ENCODE measurements at regions not wholly inside any gene's neighbourhood (a gene's known extent, or its start where the extent isn't known, plus 50 kb on each side); places are given as distances from the start of the nearest gene placed in this dataset.

GRCh38 chr1:234927312-234927970, 201.2 kb downstream of the TOMM20 start:
- peaks cover 6% of the 10 kb centered on the region for H3K9me3 Mint-ChIP-seq
- TF ChIP-seq, protein P1, sequence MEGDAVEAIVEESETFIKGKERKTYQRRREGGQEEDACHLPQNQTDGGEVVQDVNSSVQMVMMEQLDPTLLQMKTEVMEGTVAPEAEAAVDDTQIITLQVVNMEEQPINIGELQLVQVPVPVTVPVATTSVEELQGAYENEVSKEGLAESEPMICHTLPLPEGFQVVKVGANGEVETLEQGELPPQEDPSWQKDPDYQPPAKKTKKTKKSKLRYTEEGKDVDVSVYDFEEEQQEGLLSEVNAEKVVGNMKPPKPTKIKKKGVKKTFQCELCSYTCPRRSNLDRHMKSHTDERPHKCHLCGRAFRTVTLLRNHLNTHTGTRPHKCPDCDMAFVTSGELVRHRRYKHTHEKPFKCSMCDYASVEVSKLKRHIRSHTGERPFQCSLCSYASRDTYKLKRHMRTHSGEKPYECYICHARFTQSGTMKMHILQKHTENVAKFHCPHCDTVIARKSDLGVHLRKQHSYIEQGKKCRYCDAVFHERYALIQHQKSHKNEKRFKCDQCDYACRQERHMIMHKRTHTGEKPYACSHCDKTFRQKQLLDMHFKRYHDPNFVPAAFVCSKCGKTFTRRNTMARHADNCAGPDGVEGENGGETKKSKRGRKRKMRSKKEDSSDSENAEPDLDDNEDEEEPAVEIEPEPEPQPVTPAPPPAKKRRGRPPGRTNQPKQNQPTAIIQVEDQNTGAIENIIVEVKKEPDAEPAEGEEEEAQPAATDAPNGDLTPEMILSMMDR (IDR thresholded peaks at IDR 0.05; ENCODE audit: unreplicated experiment), result no peak
- H3K4me1 Mint-ChIP-seq, result peaks cover 28% of the 10 kb centered on the region
- no peaks in the 10 kb centered on the region for H3K27me3 Mint-ChIP-seq (ENCODE audit: low read depth)
- no peak for DNase-seq (ENCODE audit: low spot score in 2 of 2, unreplicated experiment in 2 of 2)
- peak overlapping the region; percentile 35 for H3K27ac Mint-ChIP-seq
- H3K4me3 Mint-ChIP-seq, result no peak overlapping the region
- no peaks in the 10 kb centered on the region for H3K36me3 Mint-ChIP-seq

- H3K27me3 Mint-ChIP-seq (ENCODE audit: low read depth), result no peaks in the 10 kb centered on the region
- peaks cover 6% of the 10 kb centered on the region for H3K9me3 Mint-ChIP-seq
- H3K36me3 Mint-ChIP-seq, result no peaks in the 10 kb centered on the region
- TF ChIP-seq, protein P1 (IDR thresholded peaks at IDR 0.05; ENCODE audit: unreplicated experiment), result no peak
- DNase-seq (ENCODE audit: low spot score in 2 of 2, unreplicated experiment in 2 of 2), result no peak
- peaks cover 28% of the 10 kb centered on the region for H3K4me1 Mint-ChIP-seq
- peak overlapping the region; percentile 97 for H3K27ac Mint-ChIP-seq
- no peak overlapping the region for H3K4me3 Mint-ChIP-seq
Observed at GRCh38 chr1:234926559-234927311, 201.9 kb downstream of the TOMM20 start.

GRCh38 chr1:234926264-234926558, 202.4 kb downstream of the TOMM20 start:
- TF ChIP-seq, protein P1 (IDR thresholded peaks at IDR 0.05; ENCODE audit: unreplicated experiment), result no peak
- Mint-ChIP-seq H3K27ac (peak overlapping the region; percentile 97), H3K27me3 (ENCODE audit: low read depth) (no peaks in the 10 kb centered on the region), H3K36me3 (no peaks in the 10 kb centered on the region), H3K4me1 (peaks cover 28% of the 10 kb centered on the region), H3K9me3 (peaks cover 6% of the 10 kb centered on the region), H3K4me3 (no peak overlapping the region)
- no peak for DNase-seq (ENCODE audit: low spot score in 2 of 2, unreplicated experiment in 2 of 2)

DNA sequence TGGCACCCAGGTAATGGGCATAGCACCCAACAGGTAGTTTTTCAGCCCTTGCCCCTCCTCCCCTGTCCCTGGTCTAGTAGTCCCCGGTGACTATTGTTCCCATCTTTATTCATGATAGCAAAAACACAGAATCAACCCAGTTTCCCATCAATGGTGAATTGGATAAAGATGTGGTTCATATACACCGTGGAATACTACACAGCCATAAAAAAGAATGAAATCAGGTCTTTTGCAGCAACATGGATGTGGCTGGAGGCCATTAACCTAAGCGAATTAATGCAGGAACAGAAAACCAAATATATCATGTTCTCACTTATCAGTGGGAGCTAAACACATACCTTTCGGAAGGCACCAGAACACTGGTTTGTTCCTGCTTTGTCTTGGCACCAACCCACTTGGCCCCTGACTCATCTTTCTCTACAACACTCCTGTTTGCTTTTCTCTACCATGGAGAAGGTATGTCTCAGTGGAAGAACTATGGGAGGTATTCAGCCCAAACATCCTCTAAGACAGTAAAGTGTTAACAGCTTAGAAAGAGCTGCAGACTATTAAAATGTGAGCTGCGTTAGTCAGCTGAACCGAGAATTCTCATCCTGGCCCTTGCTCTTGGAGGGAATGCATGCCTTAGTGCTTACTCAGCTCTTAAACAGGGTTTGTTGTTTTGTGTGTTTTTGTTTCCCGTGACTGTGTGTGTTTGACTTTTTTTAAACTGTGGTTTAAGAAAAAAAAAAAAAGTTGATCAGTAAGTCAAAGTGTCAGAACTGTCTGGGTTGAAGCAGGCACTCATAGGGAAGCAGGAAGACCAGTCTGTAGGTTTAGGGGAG, 203.0 kb downstream of the TOMM20 start:
- TF ChIP-seq, protein P1 (IDR thresholded peaks at IDR 0.05; ENCODE audit: unreplicated experiment), result no peak
- no peak for DNase-seq (ENCODE audit: low spot score in 2 of 2, unreplicated experiment in 2 of 2)
- peaks cover 28% of the 10 kb centered on the region for H3K4me1 Mint-ChIP-seq
- no peaks in the 10 kb centered on the region for H3K27me3 Mint-ChIP-seq (ENCODE audit: low read depth)
- peak overlapping the region; percentile 97 for H3K27ac Mint-ChIP-seq
- H3K4me3 Mint-ChIP-seq, result no peak overlapping the region
- H3K36me3 Mint-ChIP-seq, result no peaks in the 10 kb centered on the region
- H3K9me3 Mint-ChIP-seq, result peaks cover 6% of the 10 kb centered on the region

- no peak for DNase-seq (ENCODE audit: low spot score in 2 of 2, unreplicated experiment in 2 of 2)
- peak overlapping the region; percentile 82 for H3K27ac Mint-ChIP-seq
- H3K4me1 Mint-ChIP-seq, result peaks cover 28% of the 10 kb centered on the region
- H3K36me3 Mint-ChIP-seq, result no peaks in the 10 kb centered on the region
- TF ChIP-seq, protein P1 (IDR thresholded peaks at IDR 0.05; ENCODE audit: unreplicated experiment), result no peak
- no peaks in the 10 kb centered on the region for H3K27me3 Mint-ChIP-seq (ENCODE audit: low read depth)
- H3K9me3 Mint-ChIP-seq, result peaks cover 6% of the 10 kb centered on the region
- H3K4me3 Mint-ChIP-seq, result no peak overlapping the region
Observed at GRCh38 chr1:234924450-234925355, 203.9 kb downstream of the TOMM20 start.
